NCI-H2227 (cell line): ENCODE measurements at regions not wholly inside any gene's neighbourhood (a gene's known extent, or its start where the extent isn't known, plus 50 kb on each side); places are given as distances from the start of the nearest gene placed in this dataset.

Source experiments
- DNase-seq: peaks from one replicate; lab custom pipeline; 2025; ENCODE audit not compliant: unreplicated experiment; lab: John Stamatoyannopoulos, UW

DNA sequence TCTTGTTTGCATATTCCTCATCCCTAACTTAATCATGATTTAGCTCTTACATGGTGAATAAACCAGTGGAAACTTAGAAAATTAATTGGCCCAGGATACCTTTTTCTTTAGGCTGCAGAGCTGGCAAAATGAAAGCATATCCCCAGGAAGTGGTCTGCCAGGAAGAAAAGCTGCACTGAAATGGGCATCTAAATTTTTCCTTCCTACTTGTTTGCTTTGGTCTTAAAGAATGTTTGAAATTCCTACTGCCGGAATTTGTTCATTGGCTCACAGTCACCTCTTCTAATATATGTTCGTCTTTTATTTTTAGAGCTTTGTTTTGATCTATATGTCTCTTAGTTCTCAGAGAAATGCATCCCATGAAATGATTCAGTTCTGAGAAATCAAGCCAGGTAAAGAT is 113.2 kb upstream of the ELL2 start:
- DNase-seq = no peak

GRCh38 chr5:96074460-96074859 is 112.8 kb upstream of the ELL2 start:
- DNase-seq = no peak

DNA sequence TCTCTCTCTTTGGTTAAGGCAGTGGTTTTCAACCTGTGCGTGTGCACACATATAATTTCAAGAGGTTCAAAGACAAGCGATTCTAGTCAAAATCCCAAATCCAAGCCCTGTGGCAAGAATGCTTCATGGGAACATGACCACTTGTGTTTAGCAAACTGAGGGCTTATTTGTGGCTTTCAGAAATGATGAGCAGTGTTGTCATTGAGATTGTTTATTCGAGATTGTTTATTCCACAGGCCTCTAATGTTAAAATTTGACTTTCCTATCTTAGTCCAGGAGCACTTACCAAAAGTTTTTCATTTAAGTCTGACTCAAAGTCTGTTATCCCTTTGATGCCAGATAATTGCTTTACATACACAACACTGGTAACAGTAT is 111.1 kb upstream of the ELL2 start:
- no peak for DNase-seq

- no peak for DNase-seq
These were observed 110.6 kb upstream of the ELL2 start for GRCh38 chr5:96072138-96072790.

DNA sequence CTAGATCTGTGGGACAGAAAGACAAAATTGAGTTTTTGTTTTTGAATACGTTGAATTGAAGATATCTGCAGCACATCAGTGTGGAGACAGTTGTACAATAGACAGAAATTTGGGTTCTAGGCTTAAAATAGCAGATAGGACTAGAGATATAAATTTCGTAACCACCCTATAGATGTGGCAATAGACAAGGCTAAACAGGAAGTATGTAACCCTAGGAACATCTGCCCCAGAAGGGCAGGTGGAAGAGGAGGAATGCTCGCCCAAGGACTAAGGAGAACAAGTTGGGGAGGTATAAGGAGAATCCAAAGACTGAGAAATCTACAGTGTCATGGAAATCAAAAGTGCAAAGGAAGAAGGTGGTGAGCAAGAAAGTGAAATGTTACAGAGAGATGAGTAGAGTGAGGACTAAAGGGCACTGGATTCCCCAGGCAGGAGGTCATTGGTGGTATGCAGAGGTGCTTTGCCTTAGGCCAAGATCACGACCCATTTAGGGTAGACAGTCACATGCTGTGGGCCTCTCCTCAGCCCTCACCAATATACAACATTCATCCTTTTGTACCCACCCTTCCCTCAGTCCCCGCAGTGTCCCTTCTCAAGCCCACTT is 109.1 kb upstream of the ELL2 start:
- no peak for DNase-seq

GRCh38 chr5:96067894-96068614 is 106.4 kb upstream of the ELL2 start:
- DNase-seq = peak; percentile 21

- no peak for DNase-seq
These were observed 105.6 kb upstream of the ELL2 start for GRCh38 chr5:96067251-96067650.

- DNase-seq = no peak
These were observed 104.7 kb upstream of the ELL2 start for GRCh38 chr5:96066386-96066719.

- peak; percentile 55 for DNase-seq
These were observed 104.2 kb upstream of the ELL2 start for GRCh38 chr5:96065685-96066385.

GRCh38 chr5:96064877-96065276 is 103.2 kb upstream of the ELL2 start:
- no peak for DNase-seq

DNA sequence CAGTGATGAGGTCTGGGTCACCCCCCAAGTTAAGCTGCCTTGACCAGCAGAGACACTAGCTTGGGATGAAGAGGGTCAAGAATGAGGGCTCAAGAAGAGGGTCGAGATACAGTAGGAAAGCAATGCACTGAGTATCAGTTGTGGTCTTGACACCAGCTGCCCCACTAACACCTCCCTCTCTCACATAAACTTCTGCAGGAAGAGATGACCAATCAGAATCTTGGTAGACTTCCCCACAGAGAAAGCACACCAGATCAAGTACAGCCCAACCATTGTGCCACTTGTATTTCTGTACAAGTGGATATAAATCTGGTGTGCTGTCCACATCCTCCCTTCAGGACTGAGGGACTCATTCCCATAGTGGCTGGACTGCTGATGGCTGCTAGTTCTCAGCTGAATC is 101.2 kb upstream of the ELL2 start:
- DNase-seq = no peak

GRCh38 chr5:96058084-96058483 is 96.4 kb upstream of the ELL2 start:
- DNase-seq = no peak

DNA sequence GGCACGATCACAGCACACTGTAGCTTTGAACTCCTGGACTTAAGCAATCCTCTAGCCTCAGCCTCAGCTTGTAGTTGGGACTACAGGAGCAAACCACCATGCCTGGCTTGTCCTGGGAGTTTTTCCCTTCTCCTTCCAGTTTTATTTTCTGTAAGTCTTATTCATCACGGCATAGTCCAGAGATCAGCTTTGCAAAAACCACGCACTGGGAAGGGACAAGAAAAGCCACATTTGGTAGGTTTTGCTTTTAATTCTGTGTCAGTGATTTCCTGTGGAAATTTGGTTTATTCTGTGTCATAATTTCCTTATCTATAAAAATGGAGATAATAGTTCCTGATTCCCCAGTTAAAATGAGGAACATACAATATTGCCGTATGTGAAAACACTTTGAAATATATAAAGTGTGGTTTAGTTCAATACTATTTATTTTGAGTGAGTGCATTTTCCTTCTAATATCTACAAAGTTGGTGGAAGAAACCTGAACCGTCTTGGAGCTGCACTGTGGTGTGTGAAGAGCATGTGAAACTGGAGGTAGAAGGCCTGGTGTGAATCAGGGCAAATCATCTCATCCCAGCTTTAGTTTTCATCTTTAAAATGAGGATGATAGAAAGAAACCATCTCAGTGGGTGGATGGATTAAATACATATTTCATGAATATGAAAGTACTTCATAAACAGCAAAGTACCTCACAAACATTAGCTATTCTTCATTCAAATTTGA is 92.8 kb upstream of the ELL2 start:
- no peak for DNase-seq

DNA sequence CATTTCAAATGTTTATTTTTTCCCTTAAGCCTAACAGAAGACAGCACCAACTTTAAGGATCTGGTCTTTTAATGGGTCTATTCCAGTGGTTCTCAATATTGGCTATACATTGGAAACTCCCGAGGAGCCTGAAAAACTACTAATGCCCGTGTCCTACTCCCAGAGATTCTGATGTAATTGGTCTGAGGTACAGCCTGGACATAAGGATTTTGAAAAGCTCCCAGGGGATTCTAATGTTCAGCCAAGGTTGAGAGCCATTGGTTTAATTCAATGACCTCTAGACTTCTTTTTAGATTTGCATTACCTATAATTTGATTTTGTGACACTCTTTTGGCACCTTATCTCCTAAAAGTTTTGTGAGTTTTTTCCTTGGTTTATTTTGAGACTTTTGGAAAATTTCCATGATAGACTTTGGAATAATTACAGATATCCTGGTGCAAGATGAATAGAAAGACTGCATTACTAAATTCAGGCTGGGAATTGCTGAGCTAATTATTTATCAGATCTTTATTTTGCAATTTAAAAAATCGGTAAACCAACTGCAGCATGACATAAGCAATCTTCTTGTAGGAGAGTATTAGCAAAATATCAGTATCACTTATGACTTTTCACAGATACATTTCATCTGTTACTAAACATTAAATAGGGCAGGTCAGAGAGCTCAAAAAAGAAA is 91.5 kb upstream of the ELL2 start:
- DNase-seq = no peak

- DNase-seq = no peak
These were observed 90.7 kb upstream of the ELL2 start for GRCh38 chr5:96052374-96052773.

GRCh38 chr5:96051401-96051830 is 89.8 kb upstream of the ELL2 start:
- no peak for DNase-seq

- DNase-seq = no peak
These were observed 88.7 kb upstream of the ELL2 start for GRCh38 chr5:96050273-96050880.

DNA sequence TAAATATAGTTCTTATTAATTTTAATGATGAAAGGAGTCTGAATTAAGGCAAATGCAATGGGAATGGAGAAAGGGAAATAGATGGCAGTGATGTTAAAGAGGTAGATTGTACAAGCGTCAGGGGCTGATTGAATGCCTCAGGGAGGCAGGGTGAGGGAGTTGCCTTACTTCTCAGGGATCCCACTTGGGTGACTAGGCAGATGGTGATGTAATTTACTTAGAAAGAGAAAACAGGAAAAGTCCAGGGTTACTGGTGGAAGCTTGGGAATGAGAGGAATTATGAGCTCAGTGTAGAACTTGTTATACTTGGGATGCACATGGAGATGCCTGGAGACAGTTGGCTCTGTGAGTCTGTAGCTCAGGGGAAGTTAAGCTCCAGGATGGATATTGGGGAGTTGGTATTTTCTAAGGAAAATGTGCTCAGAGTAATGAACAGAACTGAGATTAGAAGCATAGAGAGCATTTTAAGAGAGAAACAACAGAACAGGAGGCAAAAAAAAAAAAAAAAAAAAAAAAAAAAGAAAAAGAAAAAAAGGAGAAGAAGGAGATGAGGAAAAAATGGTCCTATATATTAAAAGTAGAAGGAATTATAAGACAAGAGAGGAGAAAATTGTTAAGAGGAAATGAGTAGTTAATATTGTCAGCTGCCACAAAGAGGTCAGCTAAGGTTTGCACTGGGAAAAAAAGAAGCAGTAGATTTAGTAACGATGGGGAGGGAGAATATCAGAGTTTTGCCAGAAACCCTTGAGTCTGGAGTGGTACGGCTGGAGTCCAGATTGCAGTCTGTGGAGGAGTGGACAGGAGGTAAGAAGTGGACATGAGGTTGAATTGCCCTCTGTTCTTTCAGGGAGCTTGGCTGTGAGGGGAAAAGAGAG is 88.0 kb upstream of the ELL2 start:
- no peak for DNase-seq

GRCh38 chr5:96048763-96049162 is 87.1 kb upstream of the ELL2 start:
- DNase-seq = peak; percentile 7
